ENCODE measurements at regions not wholly inside any gene's neighbourhood (a gene's known extent, or its start where the extent isn't known, plus 50 kb on each side); places are given as distances from the start of the nearest gene placed in this dataset.
A peak's percentile ranks its signal among the peaks of the same experiment; 100 is the strongest.

DNA sequence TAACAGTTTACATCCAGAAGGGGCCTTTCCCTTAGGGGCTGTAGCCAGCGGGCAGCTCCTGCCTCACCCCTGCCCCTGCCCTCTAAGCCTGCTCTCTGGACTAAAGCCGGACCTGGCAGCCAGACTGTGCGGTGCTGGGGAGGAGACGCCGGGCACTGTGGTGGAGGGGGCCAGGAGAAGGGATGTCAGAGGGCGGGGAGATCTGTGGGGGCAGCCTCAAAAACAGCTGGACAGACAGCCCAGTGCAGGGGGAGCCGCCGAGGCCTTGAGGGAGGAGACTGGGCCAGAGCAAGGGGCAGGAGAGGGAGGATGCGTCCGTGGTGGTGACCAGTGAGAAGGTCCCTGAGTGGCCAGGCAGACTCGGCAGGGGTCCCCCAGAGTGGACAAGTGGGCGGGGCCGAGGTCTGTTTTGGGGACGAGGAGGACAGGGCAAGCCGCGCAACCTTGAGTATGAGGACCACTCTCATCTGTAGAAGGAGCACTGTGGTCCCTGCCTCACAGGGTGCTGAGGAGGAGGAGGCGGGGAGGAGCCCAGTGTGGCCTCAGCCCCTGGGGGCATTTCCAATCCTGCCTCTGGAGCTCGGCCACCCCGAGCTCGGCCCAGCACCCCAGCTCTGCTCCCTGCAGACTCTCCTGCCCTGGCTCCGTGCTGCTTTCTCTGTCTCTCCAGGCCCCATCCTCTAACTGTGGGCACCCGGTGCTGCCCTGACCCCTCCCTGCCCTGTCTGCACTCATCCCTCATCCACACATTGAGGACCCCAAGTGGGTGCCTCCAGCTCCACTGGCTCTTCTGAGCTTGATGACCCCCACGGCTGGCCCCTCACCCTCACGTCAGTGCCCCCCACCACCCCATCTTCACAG is 59.2 kb upstream of the NKX1-1 start (continued):
- no peak for TF ChIP-seq CEBPG (CRISPR knock-in tag; IDR thresholded peaks at IDR 0.05)
- TF ChIP-seq CEBPG (tag; conservative IDR thresholded peaks at IDR 0.05 in 1 of 2, IDR thresholded peaks at IDR 0.05 in 1 of 2) = no peak

DNA sequence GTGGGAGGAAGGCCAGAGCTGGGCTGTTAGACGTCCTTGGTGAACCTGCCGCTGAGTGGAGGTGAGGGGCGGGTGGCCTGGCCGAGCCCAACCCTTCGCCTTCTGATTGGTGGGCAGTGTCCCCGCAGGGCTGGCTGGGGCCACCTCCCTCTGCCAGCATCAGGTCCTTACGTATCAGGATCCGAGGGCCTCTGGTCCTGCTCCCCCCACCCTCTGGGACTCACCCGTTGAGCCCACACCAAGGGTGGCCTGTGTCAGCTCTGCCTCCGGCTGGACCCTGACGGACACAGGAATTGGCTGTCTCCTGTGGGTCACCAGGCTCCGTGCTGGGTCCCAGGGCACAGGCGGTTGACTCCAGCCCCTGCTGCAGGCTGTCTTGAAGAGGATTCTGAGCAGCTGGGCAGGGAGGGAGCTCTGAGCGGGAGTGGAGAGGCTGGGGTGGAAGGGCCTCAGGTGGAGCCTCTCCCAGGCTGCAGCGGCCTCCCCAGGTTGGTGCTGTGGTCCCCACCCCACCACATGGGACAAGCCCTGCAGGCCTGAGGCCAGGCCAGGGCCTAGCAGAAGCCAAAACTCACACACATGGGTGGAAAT is 58.4 kb upstream of the NKX1-1 start:
- H3K9me3 ChIP-seq (replicated peaks; ENCODE audit: control insufficient read depth, insufficient read depth, low read depth, low read length) = no peaks in the 10 kb centered on the region; the same call in 1 of the 2 replicates
- in situ Hi-C loops (cut with MboI) (loop anchor here (5.0 kb wide), 1 partner anchor 52 kb away; no protein-coding TSS in a partner anchor), intact Hi-C loops (cut with micrococcal nuclease) (no loop called here)
- H3K9ac ChIP-seq (ENCODE audit: insufficient read depth in 1 of 2, low read depth in 2 of 2, low read length in 2 of 2) = no peak overlapping the region
- peaks cover 0 to 31% of the 10 kb centered on the region in 2 experiments; a peak in 1 of 5 replicates for H3K4me1 ChIP-seq (replicated peaks in 1 of 2; ENCODE audit: control insufficient read depth in 2 of 2, insufficient read depth in 2 of 2, low read length in 2 of 2)
- WGBS (ENCODE audit: insufficient coverage, low coverage, missing lambda C conversion rate) = 3% methylated on average over 11 of the region's 15 CpGs
- no peaks in the 10 kb centered on the region for H3K79me2 ChIP-seq (ENCODE audit: control insufficient read depth, insufficient read depth, low read length)
- POLR2A ChIA-PET = no interaction called here
- no peak overlapping the region for H3K4me2 ChIP-seq (ENCODE audit: insufficient read depth, low read length)
- DNase-seq (ENCODE audit: extremely low read depth in 1 of 4, low spot score in 3 of 4) (no peak), ATAC-seq (peak; percentile 34), FAIRE-seq (no peak)
- peaks cover 43 to 59% of the 10 kb centered on the region in 2 experiments for H3K27me3 ChIP-seq (ENCODE audit: control insufficient read depth in 2 of 2, insufficient read depth in 2 of 2, low read length in 2 of 2)
- no peak overlapping the region for H2AFZ ChIP-seq (ENCODE audit: low read depth, low read length)
- H3K36me3 ChIP-seq (ENCODE audit: control insufficient read depth, insufficient read depth, low read length) = no peaks in the 10 kb centered on the region
- H4K20me1 ChIP-seq (replicated peaks; ENCODE audit: control insufficient read depth, insufficient read depth, low read length) = peaks cover 6% of the 10 kb centered on the region
- no peak overlapping the region for H3K27ac ChIP-seq (ENCODE audit: extremely low read depth, low read depth, low read length)
- BruUV-seq (replicated peaks) = no TSS peak
- H3K4me3 ChIP-seq = no peak overlapping the region
- no peaks in the 10 kb centered on the region for H3K9me1 ChIP-seq (ENCODE audit: control insufficient read depth, insufficient read depth, low read length)
- CTCF ChIA-PET (ENCODE audit: low intra/inter-chr PET ratio) = no interaction called here
- TF ChIP-seq ZNF75A (CRISPR knock-in tag; IDR thresholded peaks at IDR 0.05) (no peak), CBX1 (IDR thresholded peaks at IDR 0.05; ENCODE audit: low read depth) (no peak), NFATC3 (IDR thresholded peaks at IDR 0.05) (no peak), PHF21A (IDR thresholded peaks at IDR 0.05; ENCODE audit: borderline replicate concordance, low read depth) (no peak), CBX5 (IDR thresholded peaks at IDR 0.05; ENCODE audit: borderline replicate concordance, low read depth) (no peak), ARHGAP35 (IDR thresholded peaks at IDR 0.05; ENCODE audit: partially characterized antibody) (no peak), ZNF766 (CRISPR knock-in tag; conservative IDR thresholded peaks at IDR 0.05) (no peak), SETDB1 (IDR thresholded peaks at IDR 0.05; ENCODE audit: low read length) (no peak)
- TF ChIP-seq, protein P1, sequence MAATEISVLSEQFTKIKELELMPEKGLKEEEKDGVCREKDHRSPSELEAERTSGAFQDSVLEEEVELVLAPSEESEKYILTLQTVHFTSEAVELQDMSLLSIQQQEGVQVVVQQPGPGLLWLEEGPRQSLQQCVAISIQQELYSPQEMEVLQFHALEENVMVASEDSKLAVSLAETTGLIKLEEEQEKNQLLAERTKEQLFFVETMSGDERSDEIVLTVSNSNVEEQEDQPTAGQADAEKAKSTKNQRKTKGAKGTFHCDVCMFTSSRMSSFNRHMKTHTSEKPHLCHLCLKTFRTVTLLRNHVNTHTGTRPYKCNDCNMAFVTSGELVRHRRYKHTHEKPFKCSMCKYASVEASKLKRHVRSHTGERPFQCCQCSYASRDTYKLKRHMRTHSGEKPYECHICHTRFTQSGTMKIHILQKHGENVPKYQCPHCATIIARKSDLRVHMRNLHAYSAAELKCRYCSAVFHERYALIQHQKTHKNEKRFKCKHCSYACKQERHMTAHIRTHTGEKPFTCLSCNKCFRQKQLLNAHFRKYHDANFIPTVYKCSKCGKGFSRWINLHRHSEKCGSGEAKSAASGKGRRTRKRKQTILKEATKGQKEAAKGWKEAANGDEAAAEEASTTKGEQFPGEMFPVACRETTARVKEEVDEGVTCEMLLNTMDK (IDR thresholded peaks at IDR 0.05; ENCODE audit: borderline replicate concordance, insufficient read depth, low read depth, low read length, poor library complexity, severe bottlenecking) = no peak
- TF ChIP-seq, protein P2, sequence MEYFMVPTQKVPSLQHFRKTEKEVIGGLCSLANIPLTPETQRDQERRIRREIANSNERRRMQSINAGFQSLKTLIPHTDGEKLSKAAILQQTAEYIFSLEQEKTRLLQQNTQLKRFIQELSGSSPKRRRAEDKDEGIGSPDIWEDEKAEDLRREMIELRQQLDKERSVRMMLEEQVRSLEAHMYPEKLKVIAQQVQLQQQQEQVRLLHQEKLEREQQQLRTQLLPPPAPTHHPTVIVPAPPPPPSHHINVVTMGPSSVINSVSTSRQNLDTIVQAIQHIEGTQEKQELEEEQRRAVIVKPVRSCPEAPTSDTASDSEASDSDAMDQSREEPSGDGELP (CRISPR knock-in tag; IDR thresholded peaks at IDR 0.05; ENCODE audit: borderline replicate concordance) = no peak
- TF ChIP-seq, protein P3, sequence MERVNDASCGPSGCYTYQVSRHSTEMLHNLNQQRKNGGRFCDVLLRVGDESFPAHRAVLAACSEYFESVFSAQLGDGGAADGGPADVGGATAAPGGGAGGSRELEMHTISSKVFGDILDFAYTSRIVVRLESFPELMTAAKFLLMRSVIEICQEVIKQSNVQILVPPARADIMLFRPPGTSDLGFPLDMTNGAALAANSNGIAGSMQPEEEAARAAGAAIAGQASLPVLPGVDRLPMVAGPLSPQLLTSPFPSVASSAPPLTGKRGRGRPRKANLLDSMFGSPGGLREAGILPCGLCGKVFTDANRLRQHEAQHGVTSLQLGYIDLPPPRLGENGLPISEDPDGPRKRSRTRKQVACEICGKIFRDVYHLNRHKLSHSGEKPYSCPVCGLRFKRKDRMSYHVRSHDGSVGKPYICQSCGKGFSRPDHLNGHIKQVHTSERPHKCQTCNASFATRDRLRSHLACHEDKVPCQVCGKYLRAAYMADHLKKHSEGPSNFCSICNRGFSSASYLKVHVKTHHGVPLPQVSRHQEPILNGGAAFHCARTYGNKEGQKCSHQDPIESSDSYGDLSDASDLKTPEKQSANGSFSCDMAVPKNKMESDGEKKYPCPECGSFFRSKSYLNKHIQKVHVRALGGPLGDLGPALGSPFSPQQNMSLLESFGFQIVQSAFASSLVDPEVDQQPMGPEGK (CRISPR knock-in tag; IDR thresholded peaks at IDR 0.05; ENCODE audit: borderline replicate concordance) = no peak

Measured in K562 (cell line).